Left lobe of liver (tissue), 2 donors: ENCODE measurements at regions not wholly inside any gene's neighbourhood (a gene's known extent, or its start where the extent isn't known, plus 50 kb on each side); places are given as distances from the start of the nearest gene placed in this dataset.
A peak's percentile ranks its signal among the peaks of the same experiment; 100 is the strongest.

Experiments used
- ATAC-seq: fragments of 200-7000 bp; cut with Tn5 transposase; one replicate; pipeline ENCODE4 v1.9.1; 2020; ENCODE audit warnings: mild to moderate bottlenecking, moderate library complexity
- DNase-seq: peaks from one replicate; pipeline ENCODE4 v3.0.0-alpha.2; 2020; ENCODE audit warnings: low spot score
- donor health status: DM: no; HTN: no; CAD: no; lungs with moderate emphysema.
- donor health status: DM: no; HTN: yes; CAD: no.

DNA sequence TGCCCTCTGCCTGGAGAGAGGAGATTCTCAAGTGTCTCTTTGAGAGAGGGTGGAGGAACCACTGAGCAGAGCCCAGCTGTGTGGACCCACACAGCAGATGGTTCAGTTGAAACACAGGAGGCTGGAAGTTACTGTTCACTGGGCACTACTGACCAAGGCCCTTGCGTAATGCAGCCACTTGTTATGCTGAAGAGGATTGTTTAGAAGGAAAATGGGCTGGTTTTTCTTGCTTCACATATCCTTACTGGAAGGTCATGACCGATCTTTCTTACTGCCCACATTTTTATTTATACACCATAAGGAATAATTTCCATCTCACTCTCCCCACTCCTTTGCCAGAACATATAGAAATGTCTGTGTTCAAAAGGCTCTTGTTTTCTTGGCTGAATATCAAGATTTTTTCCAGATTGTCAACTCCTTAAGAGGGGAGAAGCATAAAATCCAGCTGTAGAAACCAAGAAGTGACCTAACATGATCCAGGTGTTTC is 375.1 kb upstream of the DDHD1 start:
- DNase-seq (no peak), ATAC-seq (no peak)

GRCh38 chr14:53526200-53526599 is 373.1 kb upstream of the DDHD1 start:
- ATAC-seq, result no peak
- DNase-seq, result no peak

DNA sequence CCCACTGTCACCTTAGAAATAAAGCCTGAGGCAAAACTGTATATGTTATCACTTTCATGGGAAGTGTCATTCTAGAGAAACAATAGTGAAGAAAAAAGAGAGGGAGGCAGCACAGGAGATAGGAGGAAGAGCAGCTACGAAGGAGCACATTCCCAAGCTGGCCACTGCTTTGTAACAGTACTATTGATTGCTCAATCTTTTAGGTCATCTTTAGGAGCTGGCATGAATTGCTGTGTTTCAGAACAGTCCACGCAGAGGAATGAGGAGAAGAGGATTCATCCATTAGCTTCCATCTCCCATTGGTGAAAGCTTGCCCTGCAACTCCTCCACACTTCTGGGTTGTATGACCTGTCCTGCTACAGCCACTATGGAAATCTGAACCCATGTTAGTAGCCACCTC is 372.5 kb upstream of the DDHD1 start:
- DNase-seq (no peak), ATAC-seq (peak; percentile 55)

GRCh38 chr14:53524391-53524790 is 371.3 kb upstream of the DDHD1 start:
- DNase-seq (no peak), ATAC-seq (no peak)

DNA sequence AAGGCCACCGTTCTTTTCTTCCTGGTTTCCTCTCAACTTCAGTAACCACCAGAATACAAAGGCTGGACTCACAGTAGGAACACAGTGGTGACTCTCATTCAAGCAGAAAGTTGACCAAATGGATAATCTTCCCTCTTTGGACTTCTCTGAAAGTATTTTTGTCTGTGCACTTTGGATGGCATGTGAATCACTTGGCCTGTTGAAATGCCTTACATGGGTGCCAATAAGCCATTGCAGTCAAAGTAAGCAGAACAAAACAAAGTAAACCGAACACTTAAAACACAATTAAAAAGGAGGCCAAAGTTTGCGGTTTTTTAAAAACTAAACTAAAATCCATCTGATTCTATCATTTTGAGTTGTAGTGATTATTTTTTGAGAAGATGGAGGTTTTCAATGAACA is 370.1 kb upstream of the DDHD1 start:
- ATAC-seq (peak; percentile 70), DNase-seq (no peak)

DNA sequence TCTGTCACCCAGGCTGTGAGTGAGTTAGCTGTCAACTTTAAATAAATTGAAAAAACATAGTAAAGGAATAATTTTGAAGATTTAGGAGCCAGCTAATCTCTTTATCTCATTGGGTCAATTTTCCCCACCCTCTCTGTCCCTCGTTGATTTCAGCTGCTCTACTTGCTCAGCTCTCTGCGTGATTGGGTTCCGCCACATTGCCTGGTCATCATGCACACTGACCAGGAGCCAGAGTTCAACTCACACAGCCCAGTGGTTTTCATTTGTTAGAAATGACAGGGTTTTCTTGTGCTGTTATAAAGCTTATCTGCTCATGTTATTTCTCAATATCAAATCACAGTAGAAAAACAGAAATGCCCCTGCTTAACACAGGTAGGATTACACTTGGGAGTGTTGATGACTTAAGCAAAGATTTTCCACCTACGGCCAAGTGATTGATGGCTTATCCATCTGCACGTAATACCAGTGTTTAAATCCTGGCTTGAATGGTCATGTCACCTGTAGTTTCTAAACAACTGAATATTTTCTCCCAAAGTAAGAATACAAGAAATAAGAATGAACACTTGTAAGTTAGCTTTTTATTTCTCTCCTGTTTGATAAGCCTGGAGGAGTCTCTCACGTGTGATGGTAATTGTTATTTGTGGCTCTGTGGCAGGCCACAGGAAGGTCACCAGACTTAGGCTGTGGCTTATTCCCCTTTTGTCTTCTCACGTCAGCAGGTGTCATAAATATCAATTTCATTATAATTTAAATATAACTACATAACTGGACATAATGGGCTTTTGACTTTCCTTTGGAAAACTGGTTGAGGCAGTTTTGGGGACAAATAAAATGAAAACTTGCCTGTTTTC is 367.2 kb upstream of the DDHD1 start:
- no peak for DNase-seq
- no peak for ATAC-seq

DNA sequence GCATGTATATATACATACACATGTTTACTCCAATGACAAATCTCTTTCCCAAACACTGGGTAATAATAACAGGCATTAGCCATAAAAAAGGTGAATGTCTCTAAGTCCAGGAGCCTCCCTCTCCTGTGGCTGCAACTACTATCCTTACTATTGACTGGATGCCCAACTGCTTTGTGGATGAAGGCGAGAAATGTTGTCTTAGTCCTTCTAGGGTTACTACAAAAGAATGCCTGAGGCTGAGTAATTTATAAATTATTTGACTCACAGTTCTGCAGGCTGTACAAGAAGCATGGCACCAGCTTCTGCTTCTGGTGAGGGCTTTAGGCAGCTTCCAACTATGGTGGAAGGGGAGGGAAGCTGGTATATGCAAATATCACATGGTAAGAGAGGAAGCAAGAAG is 366.0 kb upstream of the DDHD1 start:
- ATAC-seq (no peak), DNase-seq (no peak)

GRCh38 chr14:53517270-53517960 is 364.3 kb upstream of the DDHD1 start:
- ATAC-seq, result no peak

GRCh38 chr14:53516261-53516774 is 363.2 kb upstream of the DDHD1 start:
- ATAC-seq (no peak), DNase-seq (no peak)

More at GRCh38 chr14:53517270-53517960, 364.3 kb upstream of the DDHD1 start:
- no peak for DNase-seq

GRCh38 chr14:53515276-53515675 is 362.2 kb upstream of the DDHD1 start:
- no peak for DNase-seq
- ATAC-seq, result no peak

DNA sequence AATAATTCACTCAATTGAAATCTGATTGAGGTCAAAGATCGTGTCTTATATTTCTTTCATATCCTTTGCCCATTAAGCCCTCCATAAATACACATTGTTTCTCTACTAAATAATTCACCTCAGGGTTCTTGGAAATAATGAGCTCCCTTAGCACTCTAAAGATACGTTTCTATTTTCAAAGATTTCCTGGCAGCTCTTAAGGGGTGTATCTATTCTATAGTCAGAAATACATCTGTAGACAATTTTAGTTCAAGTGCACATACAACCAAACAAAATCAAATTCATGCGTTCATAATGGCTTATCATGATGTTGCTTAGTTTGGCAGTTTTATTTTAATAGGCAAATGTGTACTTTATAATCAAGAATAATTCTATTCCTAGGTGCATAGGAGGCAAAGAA is 361.1 kb upstream of the DDHD1 start:
- ATAC-seq (no peak), DNase-seq (no peak)

GRCh38 chr14:53510281-53510912 is 357.3 kb upstream of the DDHD1 start:
- ATAC-seq (no peak), DNase-seq (no peak)

DNA sequence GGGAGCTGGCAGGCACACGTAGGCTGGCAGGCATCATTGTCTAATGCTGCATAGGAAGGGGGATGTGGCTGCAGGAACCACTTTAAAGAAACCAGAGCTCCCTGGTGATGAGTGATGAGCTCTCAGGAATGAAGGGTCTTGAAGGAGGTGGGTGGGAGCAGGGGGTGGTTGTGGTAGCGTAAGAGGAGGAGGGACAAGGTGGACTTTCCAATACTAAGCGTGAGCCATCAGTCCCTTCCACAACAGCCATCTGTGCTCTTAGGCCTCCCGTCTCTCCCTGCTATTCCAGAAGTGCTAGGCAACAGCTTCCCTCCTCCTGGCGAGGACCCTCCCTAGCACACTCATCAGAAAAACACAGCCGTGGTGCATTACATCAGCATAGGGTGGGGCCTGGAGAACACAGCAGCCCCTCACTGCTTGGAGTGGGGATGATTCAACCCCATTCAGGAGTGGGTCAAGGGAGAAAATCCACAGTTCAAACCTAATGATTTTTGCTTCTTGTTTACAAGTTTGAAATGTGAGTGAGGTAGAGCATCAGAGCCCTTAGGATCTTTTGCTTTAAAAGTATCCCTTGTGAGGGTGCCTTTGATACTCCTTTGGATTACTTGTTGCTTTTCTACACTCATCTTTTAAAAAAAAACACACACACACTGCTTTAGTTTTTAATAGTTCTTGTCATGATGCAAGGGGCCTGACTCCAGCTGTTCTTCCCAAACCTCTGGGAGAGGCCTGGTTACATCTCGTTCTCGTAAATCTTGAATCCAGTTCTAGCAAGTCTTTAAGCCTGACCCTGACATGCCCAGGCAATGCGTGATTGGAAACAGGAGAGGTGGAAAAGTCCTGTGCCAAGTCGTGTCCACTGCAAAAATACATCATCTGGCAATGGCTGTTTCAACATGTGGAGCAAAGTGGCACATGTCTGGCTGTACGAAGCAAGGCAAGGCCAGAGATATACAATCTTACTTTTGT is 356.4 kb upstream of the DDHD1 start:
- ATAC-seq, result no peak
- no peak for DNase-seq

DNA sequence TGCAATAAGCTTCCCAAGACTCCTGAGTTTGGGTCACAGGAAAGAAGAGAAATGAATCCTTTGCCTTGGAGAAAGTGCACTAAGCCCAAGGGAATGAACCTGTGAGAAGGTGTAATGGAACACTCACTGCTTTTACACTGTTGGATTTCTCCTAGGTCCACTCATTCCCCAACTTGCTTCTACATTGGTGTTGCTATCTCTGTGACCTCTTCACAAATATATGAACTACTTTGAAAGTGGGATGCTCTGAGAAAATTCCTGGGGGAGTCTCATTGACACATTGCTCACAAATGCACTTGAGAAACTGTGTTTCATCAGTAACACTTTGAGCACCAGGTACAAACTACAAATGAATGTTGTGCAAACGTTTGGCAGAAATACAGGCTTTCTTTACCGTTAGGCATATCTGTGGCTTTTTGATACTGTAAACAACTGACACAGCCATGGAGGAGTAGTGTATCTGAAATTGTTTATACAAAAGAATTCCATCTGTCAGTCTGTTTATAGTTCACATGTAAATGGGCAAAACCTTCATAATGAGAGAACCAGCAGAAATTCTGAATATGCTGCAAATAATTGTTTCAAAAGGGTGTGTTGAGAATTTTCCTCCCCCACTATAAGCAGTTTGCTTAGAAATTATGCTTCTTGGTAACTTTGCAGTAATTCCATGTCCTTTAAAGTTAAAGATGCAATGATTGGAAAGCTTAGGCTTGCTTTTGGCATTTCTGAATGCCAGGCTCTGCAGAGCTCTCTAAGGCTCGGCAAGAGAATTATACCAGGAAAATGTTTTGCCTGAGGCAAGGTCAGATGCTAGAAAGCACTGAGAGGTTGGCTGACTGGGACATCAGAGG is 348.5 kb upstream of the DDHD1 start:
- ATAC-seq (no peak), DNase-seq (no peak)

DNA sequence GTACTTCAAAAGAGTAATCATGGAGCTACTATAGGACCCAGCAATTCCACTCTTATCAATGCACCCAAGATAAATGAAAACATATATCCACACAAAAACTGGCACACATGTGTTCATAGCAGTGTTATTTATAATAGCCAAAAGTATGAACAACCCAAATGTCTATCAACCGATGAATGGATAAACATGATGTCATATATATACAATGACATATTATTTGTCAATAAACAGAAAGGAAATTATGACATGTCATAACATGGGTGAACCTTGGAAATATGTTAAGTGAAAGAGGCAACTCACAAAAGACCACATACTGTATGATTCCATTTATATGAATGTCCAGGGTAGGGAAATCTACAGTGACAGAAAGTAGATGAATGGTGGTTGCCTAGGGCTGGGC is 347.1 kb upstream of the DDHD1 start:
- DNase-seq (no peak), ATAC-seq (no peak)

DNA sequence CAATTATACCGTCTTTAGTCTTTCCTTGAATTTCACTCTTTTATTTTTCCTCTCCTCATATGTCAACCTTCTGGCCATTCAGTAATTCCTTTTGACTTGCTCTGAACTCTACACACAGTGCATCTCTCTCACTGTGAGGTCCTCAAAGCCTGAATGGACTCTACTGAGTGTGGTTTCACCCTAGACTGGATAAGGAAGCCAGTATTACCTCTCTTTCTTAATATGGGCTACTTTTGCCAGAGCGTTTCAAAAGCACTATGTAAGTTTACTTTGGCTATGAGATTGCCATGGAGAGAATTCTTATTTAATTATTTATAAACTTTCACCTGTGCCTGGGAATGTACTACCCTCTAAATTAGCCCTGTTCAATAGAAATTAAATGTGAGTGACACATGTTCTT is 343.5 kb upstream of the DDHD1 start:
- no peak for DNase-seq
- peak; percentile 79 for ATAC-seq

GRCh38 chr14:53495846-53496343 is 342.8 kb upstream of the DDHD1 start:
- DNase-seq (no peak), ATAC-seq (no peak)

DNA sequence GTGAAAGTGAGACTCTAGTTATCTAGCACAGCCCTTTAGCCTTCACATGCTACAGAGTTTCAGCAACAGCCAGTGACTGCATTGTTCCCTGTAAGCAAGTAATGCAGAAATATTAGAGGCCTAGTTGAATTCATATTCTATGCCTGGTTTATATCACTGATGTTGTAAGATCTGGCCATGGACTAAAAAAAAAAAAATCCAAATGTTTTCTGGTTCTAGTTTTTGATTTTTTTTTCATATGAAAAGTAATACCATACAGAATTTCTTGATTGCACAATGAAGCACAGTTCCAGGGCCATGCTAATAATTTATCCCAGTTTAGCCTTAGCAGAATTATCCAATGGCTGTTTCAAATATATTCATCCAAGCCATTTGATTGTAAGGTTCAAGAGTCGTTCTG is 341.5 kb upstream of the DDHD1 start:
- DNase-seq (no peak), ATAC-seq (no peak)

DNA sequence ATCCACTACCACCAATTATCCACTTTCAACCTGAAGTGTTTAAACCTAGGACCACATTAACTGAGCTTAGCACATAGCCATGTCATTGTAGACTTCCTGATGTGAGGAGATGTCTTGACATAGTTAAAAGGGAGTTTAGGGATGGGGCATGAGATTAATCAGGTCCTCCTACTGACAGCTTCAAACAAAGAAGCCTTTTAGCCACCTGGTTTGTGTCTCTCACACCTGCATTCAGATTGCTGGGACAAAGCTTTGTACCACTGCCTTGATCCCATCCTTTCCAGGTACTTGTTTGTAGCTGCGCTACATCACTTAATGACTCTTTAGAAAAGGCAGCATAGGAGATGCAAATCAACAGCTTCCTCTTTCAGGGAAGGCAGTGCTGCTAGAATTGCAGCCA is 340.7 kb upstream of the DDHD1 start:
- no peak for DNase-seq

More for the DNA sequence above, 340.7 kb upstream of the DDHD1 start:
- no peak for ATAC-seq
